T-helper 2 cell (primary cell): ENCODE measurements at regions not wholly inside any gene's neighbourhood (a gene's known extent, or its start where the extent isn't known, plus 50 kb on each side); places are given as distances from the start of the nearest gene placed in this dataset.
A peak's percentile ranks its signal among the peaks of the same experiment; 100 is the strongest.
"Not testable (repeated sequence)": the region's sequence is repeated elsewhere in the genome, so short reads cannot be mapped to it uniquely, and the experiment has no call there.

Source experiments
- DNase-seq, 5 experiments: peaks; one replicate each; pipeline versions ENCODE4 v3.0.0 to v3.0.0-alpha.2; 2012 to 2022

GRCh38 chr17:20683651-20684229 lies 104.2 kb downstream of the CDRT15L2 start:
- DNase-seq, result not testable (repeated sequence)

GRCh38 chr17:20684975-20685374 lies 105.5 kb downstream of the CDRT15L2 start:
- not testable (repeated sequence) for DNase-seq

- DNase-seq, result not testable (repeated sequence)
These were observed 108.1 kb downstream of the CDRT15L2 start for GRCh38 chr17:20687584-20687983.

GRCh38 chr17:20689170-20689749 lies 109.7 kb downstream of the CDRT15L2 start:
- not testable (repeated sequence) for DNase-seq

GRCh38 chr17:20692706-20693105 lies 113.2 kb downstream of the CDRT15L2 start:
- DNase-seq, result peak in 1 of 5 experiments; percentile 2

- peak in 1 of 5 experiments; percentile 53 for DNase-seq
These were observed 116.3 kb downstream of the CDRT15L2 start for GRCh38 chr17:20695871-20696270.

- DNase-seq, result peak in 1 of 5 experiments; percentile 71
These were observed 119.1 kb downstream of the CDRT15L2 start for GRCh38 chr17:20698463-20699206.

- not testable (repeated sequence) for DNase-seq
These were observed 121.0 kb downstream of the CDRT15L2 start for GRCh38 chr17:20700528-20700927.

GRCh38 chr17:20701366-20701765 lies 121.8 kb downstream of the CDRT15L2 start:
- DNase-seq, result not testable (repeated sequence)

- DNase-seq, result no peak
These were observed 123.2 kb downstream of the CDRT15L2 start for GRCh38 chr17:20702692-20703091.

- no peak for DNase-seq
These were observed 124.3 kb downstream of the CDRT15L2 start for GRCh38 chr17:20703781-20704180.

- DNase-seq, result not testable (repeated sequence)
These were observed 125.7 kb downstream of the CDRT15L2 start for GRCh38 chr17:20705186-20705585.

GRCh38 chr17:20706751-20707373 lies 127.3 kb downstream of the CDRT15L2 start:
- no peak for DNase-seq

GRCh38 chr17:20708821-20709220 lies 129.3 kb downstream of the CDRT15L2 start:
- not testable (repeated sequence) for DNase-seq

GRCh38 chr17:20716481-20716880 lies 137.0 kb downstream of the CDRT15L2 start:
- DNase-seq, result not testable (repeated sequence)

- no peak for DNase-seq
These were observed 141.6 kb downstream of the CDRT15L2 start for GRCh38 chr17:20721171-20721570.

GRCh38 chr17:20724391-20724790 lies 144.9 kb downstream of the CDRT15L2 start:
- DNase-seq, result not testable (repeated sequence)

- not testable (repeated sequence) for DNase-seq
These were observed 147.7 kb downstream of the CDRT15L2 start for GRCh38 chr17:20727201-20727600.

- no peak for DNase-seq
These were observed 148.7 kb downstream of the CDRT15L2 start for GRCh38 chr17:20728181-20728580.

GRCh38 chr17:20731131-20731530 lies 151.6 kb downstream of the CDRT15L2 start:
- not testable (repeated sequence) for DNase-seq

- DNase-seq, result no peak
These were observed 154.4 kb downstream of the CDRT15L2 start for GRCh38 chr17:20733923-20734322.

GRCh38 chr17:20735796-20736195 lies 156.3 kb downstream of the CDRT15L2 start:
- DNase-seq, result no peak

- peak in 1 of 5 experiments; percentile 2 for DNase-seq
These were observed 158.1 kb downstream of the CDRT15L2 start for GRCh38 chr17:20737636-20738035.
